Keratinocyte (primary cell): ENCODE measurements at regions not wholly inside any gene's neighbourhood (a gene's known extent, or its start where the extent isn't known, plus 50 kb on each side); places are given as distances from the start of the nearest gene placed in this dataset.

Experiments
- CTCF ChIP-seq, 3 experiments: IDR thresholded peaks in 1 of 3; conservative IDR thresholded peaks in 1 of 3; optimal IDR thresholded peaks in 1 of 3; 2 replicates in 2 of 3; 3 replicates in 1 of 3; pipeline versions ENCODE3 to v1.5.1; 2011; ENCODE audit warnings: low read length in 3 of 3, mild to moderate bottlenecking in 3 of 3, moderate library complexity in 2 of 3, control low read depth in 1 of 3, inconsistent platforms in 1 of 3; ENCODE audit not compliant: insufficient read depth in 2 of 3; ENCODE audit errors: extremely low read depth in 1 of 3
- EZH2 ChIP-seq: IDR thresholded peaks from one replicate; pipeline ENCODE4 v1.6.1; 2012; ENCODE audit warnings: inconsistent platforms, mild to moderate bottlenecking, low read length, moderate library complexity

DNA sequence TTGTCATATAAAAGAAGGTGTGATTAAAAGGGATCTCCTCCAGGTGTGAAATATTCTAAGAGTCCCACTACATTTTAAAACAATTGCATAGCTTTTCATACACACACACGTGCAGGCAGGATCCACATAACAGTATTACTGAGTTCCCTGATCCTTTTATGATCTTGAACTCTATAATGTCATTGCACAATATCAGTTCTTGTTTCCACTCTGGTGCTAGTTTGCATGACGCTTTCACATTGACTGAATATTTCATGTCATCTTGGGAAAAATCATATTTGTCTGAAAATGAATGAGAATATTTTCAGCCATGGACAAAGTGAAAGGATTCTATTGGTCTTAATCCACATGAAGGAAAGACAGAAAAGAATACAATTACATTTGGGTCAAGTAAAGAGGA lies 703.8 kb downstream of the CDH8 start:
- TF ChIP-seq CTCF (optimal IDR thresholded peaks at IDR 0.05 in 1 of 3, IDR thresholded peaks at IDR 0.05 in 1 of 3, conservative IDR thresholded peaks at IDR 0.05 in 1 of 3; ENCODE audit: extremely low read depth in 1 of 3, insufficient read depth in 2 of 3, low read length in 3 of 3) (no peak), EZH2 (no peak)
